EL (cell line): ENCODE measurements at regions not wholly inside any gene's neighbourhood (a gene's known extent, or its start where the extent isn't known, plus 50 kb on each side); places are given as distances from the start of the nearest gene placed in this dataset.
"Not testable (repeated sequence)": the region's sequence is repeated elsewhere in the genome, so short reads cannot be mapped to it uniquely, and the experiment has no call there.

ENCODE experiments used
- DNase-seq: peaks from one replicate; pipeline ENCODE4 v3.0.0-alpha.2; 2016

DNA sequence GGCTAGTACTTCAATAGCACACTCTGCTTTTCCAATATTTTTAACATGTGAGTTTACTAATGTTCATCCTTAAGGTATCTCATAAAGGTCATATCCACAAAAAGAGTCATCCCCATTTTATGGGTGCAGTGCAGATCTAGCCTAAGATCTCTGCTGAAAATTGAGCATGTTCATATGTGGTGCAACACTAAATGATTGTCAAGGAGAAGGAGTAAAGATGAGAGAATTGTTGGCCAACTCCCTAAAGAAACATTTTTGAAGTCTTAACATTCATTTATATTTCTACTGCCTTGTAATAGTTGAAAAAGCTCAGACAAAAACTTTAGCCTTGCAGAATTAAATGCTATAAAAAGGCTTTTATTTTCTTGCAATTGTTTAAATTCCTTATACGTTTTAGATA is 1159.6 kb downstream of the TBL1XR1 start:
- DNase-seq = no peak

DNA sequence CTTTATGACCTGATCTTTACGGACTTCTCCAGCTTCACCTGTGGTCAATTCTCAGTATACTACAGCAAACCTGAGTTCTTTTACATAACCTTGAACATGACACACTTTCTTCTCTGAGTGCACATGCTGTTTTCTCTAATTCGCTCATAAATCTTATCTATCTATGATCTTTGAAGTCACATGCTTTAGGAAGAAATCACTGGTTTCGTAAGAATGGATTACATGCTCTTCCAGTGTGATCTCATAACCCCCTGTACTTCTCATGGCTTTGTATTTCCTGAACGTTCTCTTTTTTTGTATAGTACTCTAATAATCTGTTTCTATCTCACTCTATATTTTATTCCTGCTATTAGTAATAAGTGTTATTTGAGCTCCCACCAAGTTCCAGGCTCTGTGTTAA is 1165.2 kb downstream of the TBL1XR1 start:
- DNase-seq = peak; percentile 26

DNA sequence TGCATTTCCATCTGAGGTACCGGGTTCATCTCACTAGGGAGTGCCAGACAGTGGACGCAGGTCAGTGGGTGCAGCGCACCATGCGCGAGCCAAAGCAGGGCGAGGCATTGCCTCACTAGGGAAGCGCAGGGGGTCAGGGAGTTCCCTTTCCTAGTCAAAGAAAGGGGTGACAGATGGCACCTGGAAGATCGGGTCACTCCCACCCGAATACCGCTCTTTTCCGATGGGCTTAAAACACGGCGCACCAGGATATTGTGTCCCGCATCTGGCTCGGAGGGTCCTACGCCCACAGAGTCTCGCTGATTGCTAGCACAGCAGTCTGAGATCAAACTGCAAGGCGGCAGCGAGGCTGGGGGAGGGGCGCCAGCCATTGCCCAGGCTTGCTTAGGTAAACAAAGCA is 1157.1 kb downstream of the NAALADL2 start:
- DNase-seq = not testable (repeated sequence)

DNA sequence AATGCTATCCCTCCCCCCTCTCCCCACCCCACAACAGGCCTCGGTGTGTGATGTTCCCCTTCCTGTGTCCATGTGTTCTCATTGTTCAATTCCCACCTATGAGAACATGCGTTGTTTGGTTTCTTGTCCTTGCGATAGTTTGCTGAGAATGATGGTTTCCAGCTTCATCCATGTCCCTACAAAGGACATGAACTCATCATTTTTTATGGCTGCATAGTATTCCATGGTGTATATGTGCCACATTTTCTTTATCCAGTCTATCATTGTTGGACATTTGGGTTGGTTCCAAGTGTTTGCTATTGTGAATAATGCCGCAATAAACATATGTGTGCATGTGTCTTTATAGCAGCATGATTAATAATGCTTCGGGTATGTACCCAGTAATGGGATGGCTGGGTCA is 1156.1 kb downstream of the NAALADL2 start:
- DNase-seq = not testable (repeated sequence)

DNA sequence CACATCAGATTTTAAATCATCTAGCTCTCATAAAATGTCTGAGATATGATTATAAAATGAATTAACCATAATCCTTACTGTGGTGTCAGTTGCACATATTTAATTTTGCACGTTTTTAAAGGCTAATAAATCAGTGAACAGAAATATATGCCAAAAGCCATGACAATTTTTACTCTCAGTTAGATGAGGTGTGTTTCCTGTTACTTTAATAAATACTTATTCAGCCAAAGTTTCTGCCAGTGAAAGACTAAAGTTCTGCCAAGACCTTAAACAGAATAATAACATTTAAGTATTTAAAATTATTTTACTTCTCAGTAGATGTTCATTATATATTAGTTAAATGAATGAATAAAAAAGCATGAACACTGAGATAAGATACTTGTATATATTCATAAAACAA is 1150.1 kb downstream of the NAALADL2 start:
- no peak for DNase-seq

DNA sequence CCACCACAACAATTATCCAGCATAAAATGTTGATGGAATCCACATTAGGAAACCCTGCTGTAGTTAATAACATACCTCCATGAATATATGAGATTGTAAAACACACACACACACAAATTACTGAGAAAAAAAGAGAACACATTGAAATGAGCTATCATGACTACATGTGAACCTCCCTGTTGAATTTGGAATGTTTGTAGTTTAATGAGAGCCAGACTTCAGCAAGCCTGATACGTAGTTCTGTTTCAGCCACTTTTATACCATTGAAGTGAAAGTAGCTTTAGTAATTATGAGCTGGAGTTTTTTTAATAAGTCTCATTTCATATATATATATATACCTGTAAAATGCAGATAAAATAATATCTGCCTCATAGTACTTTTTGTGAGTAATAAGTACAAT is 1146.4 kb downstream of the NAALADL2 start:
- no peak for DNase-seq

DNA sequence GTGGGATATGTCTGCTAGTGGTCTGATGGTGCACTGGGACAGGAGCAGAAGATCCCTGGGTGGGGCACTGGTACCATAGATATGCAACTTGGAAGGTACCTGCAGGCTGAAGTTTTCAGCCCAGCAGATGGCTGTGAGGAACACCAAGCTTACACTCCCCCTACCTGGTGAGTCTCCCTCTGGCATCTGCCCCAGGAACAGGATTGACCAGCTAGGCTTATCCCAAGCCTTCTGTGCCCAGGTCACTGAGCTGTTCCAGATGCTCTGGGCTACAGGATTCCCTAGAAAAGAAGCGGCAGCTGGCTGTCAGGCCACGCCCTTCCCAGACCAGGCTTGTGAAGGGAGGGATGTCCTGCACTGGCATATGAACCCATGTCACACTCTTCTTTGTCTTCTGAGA is 1130.0 kb downstream of the NAALADL2 start:
- no peak for DNase-seq

DNA sequence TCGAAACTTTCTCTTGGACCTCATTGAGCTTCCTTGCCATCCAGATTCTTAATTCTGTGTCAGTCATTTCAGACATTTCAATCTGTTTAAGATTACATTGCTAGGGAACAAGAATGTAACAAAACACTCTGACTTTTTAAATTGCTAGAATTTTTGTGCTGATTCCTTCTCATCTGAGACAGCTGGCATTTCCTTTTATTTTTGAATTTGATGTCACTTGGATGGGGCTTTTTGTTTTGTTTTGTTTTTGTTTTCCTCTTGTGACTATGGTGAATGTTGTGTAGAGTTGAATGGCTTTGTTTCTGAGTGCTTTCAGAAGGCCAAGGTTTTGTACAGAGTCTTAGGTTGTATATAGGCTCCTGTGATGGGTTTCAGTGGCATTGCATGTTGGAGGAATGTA is 1129.3 kb downstream of the NAALADL2 start:
- no peak for DNase-seq

DNA sequence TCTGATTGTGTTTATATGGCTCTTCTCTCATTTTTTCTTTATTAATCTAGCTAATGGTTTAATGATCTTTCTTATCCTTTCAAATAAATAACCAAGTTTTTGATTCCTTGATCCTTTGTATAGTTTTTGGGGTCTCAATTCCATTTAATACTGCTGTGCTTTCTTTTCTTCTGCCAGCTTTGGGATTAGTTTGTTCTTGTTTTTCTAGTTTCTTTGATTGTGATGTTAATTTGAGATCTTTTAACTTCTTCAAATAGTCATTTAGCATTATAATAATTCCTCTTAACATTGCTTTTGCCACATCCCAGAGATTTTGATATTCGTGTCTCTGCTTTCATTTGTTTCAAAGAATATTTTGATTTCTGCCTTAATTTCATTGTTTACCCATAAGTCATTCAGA is 1126.6 kb downstream of the NAALADL2 start:
- DNase-seq = no peak

DNA sequence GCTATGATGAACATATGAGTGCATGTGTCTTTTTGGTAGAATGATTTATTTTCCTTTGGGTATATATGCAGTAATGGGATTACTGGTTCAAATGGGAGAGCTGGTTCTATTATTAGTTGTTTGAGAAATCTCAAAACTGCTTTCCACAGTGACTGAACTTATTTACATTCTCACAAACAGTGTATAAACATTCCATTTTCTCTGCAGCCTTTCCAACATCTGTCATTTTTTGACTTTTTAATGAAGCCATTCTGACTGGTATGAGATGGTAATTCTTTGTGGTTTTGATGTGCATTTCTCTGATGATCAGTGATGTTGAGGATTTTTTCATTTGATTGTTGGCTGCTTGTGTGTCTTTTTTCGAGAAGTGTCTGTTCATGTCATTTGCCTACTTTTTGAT is 1124.2 kb downstream of the NAALADL2 start:
- peak; percentile 3 for DNase-seq

DNA sequence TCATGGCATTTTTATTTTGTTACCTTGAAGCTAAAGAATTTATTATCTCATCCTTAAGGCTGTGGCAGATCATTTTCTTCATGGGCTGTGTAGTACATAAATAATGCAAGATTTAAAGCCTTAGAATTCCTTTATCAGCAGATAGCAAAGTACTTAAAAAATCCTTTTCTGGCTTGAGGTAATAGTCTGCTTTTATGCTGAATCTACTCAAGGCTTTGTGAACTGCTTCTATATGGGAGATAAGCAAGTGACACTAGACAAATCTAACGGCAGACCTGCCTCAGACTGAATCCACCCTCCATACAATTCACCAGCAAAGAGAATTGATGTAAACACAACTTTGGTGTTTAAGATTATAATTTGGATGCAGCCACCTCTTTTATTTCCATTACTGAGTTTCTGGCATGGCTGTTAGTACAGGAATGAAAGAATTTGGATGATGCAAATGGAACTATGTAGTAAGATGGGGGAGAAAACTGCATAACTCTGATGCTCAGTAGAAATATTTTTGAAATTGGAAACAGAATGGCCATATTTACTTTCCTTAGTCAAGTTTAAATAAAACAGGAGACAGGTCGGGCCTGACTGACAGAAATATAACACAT is 1121.5 kb downstream of the NAALADL2 start:
- no peak for DNase-seq

DNA sequence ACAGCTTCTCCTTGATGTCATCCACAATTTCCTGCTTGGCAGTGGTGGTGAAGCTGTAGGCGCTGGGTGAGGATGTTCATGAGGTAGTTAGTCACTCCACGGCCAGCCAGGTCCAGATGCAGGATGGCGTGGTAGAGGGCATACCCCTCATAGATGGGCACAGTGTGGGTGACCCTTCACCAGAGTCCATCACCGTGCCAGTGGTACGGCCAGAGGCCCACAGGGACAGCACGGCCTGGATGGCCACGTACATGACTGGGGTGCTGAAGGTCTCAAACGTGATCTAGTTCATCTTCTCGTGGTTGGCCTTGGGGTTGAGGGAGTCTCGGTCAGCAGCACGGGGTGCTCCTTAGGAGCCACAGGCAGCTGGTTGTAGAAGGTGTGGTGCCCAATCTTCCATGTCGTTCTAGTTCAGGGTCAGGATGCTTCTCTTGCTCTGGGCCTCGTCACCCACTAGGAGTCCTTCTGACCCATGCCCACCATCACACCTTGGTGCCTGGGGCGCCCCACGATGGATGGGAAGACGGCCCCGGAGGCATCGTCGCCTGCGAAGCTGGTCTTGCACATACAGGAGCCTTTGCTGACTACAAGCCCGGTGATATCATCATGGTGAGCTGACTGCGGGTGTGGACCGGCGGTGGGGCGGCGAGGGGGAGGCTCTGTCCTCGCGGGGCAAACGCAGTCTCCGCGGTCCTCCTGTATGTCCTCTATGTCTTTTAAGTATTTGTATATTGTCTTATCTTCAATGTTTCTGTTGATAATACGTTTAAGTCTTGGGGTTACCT is 1119.0 kb downstream of the NAALADL2 start:
- no peak for DNase-seq

DNA sequence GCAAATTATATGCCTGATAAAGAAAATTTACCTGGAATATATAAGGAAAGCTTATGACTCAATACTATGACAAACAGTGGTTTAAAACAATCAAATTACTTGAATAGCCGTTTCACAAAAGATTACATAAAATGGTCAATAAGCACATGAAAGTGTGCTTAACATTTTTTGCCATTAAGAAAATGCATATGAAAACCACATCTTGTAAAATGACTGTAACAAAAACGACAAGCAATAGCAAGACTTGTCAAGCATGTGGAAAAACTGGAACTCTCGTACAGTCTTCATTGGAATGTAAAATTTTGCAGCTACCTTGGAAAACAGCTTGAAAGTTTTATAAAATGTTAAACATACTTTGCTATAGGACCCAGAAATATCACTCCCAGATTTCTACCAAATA is 1110.3 kb downstream of the NAALADL2 start:
- DNase-seq = no peak

DNA sequence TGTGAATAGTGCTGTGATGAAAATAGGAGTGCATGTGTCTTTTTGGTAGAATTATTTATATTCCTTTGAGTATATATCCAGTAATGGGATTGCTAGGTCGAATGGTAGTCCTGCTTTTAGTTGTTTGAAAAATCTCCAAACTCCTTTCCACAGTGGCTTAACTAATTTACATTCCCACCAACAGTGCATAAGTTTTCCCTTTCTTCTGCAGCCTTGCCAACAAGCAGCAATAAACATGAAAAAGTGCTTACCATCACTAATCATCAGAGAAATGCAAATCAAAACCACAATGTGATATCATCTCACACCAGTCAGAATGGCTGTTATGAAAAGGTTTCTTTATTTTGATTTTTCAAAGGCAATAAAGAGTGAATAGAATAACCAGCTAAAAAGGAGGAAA is 1105.9 kb downstream of the NAALADL2 start:
- DNase-seq = no peak

DNA sequence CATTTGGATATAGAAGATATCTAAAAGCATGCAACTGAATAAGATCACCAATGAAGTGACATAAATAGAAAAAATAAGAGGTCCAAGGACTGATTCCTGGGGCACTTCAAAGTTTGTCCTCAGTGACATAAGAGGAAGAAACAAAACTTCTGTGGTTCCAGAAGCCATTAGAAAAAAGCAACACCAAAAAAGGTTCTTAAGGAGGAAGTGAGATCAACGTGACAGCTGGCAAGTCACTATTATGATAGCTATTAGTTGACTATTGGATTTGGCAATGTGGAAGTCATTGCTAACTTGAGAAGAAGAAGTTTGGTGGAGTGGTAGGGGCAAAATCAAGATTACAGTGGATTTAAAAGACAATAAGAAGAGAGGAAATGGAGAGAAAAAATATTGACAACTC is 1098.3 kb downstream of the NAALADL2 start:
- DNase-seq = no peak

DNA sequence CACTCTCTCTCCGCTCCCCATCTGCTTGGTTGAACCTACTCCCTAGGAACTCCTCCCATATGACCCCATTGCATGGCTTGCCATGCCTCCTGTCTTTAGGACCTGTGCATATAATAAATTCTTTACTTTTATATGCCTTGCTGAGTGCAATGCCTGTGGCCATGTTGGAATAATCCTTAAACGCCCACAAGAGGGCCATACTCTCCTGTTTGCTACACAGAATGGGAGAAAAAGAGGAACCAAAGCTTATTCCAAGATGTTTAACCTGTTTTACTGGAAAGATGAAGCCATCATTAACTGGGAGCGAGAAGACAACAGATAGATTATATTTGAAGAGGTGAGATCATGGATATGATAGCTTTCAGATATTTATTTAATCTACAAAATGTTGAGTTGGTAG is 1097.8 kb downstream of the NAALADL2 start:
- DNase-seq = no peak

DNA sequence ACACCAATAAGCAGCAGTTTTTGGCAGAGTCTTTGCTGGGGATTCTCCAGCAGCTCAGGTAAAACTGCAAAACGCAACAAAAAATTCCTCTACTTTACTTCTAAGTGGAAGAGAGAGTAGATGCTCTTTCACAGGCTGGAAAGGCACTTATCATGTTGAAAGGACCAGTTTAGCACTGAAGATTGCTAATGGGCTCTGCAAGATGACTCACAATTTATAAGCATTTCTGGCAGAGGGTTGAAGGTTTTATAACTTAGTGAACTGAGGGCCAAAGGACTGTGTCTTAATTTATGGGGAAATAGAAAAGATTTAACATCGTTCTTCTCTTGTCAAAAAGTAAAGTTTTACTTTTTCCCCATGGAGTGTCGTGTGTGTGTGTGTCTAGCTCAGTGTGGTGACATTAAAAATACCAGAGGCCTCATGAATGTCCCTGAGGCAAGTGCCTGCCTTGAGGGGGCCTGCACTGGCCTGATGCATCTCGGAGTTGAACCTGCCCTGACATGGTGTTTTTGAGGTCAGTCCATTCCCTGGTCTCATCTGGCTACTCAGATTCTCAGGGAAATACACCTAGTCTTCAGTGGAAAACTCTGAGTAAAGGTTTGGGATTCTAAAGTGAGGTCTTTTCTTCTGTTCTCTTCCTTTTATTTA is 1092.0 kb downstream of the NAALADL2 start:
- DNase-seq = peak; percentile 52

DNA sequence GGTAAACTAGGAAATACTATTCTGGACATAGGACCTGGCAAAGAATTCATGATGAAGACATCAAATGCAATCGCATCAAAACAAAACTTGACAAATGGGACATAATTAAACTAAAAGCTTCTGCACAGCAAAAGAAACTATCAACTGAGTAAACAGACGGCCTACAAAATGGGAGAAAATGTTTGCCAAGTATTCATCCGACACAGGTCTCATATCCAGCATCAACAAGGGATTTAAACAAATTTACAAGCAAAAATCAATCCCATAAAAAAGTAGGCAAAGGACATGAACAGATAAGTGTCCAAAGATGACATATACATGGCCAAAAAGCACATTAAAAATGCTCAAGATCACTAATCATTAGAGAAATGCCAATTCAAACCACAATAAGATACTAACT is 1088.9 kb downstream of the NAALADL2 start:
- DNase-seq = no peak

DNA sequence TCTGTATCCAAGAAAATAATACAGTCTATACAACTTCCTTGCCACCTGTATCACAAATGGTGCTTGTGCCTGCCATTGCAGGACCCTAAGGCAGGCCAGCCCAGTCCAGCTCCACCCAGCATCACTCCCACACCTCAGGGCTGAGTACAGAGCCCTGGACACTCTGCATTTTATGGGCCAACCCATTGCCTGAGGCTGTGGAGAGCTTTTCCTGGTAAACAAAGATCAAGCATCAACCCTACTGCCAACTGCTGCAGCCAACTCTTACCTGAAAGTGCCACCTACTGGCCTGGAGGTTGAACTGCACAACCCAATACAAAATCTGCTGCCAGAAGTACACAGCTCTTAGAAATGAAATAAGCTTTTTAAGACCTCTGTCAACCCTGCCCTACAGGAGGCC is 1082.2 kb downstream of the NAALADL2 start:
- peak; percentile 21 for DNase-seq

DNA sequence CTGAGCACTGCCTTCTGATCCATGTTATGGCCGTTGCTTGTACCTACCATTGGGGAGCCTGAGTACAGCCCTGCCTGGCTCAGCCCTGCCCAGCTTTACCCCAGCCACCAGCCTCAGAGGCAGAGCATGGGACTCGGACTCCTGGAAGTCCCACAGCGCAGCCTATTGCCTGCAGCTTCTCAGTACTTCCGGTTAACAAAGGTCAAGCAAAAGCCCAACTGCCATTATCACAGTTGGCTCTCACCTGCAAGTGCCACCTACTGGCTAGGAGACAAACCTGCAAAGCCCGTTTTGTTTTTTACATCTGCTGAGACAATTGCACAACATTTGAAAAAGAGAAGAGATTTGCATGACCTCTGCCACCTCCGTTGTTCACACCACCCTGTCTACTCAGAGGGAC is 1081.7 kb downstream of the NAALADL2 start:
- DNase-seq = peak; percentile 1

DNA sequence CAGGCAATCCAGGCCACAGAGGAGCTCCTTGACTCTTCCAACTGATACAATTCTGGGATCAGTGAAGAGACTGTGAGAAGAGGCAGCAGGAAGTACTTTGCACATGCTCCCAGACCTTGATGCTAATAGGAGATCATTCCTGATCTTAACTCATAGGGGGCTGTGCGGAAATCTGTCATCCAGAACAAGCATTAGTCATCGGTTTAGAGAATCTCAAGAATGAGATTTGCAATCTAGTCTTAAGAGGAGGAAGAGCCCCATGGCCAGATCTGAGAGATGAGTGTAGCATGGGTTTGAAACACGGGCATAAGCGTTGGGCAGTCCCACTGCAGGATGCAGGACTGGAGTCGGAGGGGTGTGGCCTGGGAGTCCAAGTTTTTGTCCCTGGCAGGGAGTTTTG is 1081.1 kb downstream of the NAALADL2 start:
- DNase-seq = peak; percentile 79

DNA sequence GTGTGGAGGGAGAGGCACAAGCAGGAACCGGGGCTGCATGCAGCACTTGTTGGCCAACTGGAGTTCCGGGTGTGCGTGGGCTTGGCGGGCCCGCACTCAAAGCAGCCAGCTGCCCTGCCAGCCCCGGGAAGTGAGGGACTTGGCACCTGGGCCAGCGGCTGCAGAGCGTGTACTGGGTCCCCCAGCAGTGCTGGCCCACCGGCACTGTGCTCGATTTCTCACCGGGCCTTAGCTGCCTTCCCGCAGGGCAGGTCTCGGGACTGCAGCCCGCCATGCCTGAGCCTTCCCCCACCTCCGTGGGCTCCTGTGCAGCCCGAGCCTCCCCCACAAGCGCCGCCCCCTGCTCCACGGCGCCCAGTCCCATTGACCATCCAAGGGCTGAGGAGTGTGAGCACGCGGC is 1078.2 kb downstream of the NAALADL2 start:
- DNase-seq = not testable (repeated sequence)

DNA sequence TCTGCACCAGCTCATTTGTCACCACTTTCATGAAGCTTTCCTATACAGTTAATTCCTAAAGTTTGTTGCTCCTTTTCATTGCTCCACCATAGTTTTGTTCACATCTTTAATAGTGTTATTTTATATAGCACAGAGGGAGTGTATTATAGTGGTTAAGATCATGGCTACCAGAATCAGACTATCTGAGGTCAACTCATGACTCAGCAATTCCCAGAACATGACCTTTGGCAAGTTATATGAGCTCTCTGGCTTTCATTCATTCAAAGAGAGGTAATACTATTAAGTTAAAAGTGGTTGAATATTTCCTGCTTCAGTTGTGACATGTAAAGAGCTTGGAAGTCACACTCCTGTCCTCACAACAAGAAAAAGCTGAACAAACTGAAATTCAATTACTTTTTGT is 1073.5 kb downstream of the NAALADL2 start:
- DNase-seq = peak; percentile 4

DNA sequence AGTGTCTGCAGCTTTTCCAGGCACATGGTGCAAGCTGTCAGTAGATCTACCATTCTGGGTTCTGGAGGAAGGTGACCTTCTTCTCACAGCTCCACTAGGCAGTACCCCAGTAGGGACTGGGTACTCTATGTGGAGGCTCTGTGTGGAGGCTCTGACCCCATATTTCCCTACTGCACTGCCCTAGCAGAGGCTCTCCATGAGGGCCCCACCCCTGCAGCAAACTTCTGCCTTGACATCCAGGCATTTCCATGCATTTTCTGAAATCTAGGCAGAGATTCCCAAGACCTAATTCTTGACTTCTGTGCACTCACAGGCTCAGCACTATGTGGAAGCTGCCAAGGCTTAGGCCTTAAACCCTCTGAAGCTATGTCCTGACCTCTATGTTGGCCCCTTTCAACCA is 1060.0 kb downstream of the NAALADL2 start:
- DNase-seq = no peak
